ENCODE measurements at regions not wholly inside any gene's neighbourhood (a gene's known extent, or its start where the extent isn't known, plus 50 kb on each side); places are given as distances from the start of the nearest gene placed in this dataset.

- no peak for DNase-seq (ENCODE audit: low read depth)
Observed at GRCh38 chr14:80379035-80379434, 167.7 kb upstream of the DIO2 start.

DNA sequence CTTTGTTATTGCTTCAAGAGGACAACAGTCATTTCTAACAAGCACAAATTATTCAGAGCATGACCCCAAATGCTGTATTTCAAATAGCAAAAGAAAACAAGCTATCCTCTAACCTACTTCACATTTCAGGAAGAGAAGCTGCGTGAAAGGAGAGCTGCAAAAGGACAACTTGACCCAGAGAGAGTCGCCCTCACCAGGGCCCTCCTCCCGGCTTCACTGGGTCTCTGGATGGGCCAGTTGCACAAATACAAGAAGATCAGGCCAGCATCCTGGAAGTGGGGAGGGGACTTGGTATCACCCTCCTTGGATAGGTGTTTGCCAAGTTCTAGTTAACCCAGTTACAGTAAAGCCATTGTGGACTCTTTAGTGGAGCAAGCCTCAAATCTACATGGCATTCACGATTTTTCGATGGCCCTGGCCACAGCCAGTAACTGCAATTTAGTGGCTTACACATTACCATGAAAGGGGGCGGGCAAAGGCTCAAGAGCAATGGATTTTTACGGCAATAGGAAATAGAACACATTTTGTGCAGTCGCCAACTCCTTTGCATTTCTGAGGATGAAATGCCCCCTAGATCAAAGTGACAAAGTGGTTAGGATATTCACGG, 166.9 kb upstream of the DIO2 start:
- DNase-seq (ENCODE audit: low read depth): no peak

DNA sequence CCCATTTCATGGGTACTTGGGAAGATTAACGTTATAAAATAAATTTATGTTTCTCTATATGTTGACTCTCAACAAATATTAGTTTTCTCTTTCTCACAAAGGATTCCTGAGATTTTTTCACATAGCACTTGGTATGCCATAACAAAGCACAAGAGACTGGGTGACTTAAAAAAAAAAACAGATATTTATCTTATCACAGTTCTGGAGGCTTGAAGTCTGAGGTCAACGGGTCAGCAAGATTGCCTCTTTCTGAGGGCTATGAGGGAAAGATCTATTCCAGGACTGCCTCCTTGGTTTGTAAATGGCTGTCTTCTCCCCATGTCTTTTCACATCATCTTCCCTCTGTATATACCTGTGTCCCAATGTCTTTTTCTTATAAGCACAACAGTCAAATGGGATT, 153.5 kb upstream of the DIO2 start:
- no peak for DNase-seq (ENCODE audit: low read depth)

GRCh38 chr14:80364274-80364673, 153.0 kb upstream of the DIO2 start:
- peak; percentile 47 for DNase-seq (ENCODE audit: low read depth)

DNA sequence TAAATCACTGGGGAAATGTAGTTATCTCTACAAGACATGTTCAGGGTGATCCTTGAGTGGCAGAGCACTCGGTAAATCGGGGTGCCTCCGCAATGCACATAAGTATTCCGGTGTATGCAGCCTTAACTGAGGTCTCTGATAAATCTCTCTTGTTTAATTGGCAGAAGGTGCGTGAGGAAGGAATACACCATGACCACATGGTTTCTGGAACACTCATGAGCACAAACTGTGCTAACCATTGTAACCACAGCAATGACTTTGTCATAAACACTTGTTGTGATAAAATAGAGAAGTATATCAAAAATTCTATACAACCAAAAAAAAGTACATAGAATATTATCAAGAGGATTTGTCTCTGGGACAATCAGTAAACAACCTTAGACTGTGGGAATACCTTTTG, 146.8 kb upstream of the DIO2 start:
- peak; percentile 91 for DNase-seq (ENCODE audit: low read depth)

- peak; percentile 18 for DNase-seq (ENCODE audit: low read depth)
Observed at GRCh38 chr14:80356413-80356812, 145.1 kb upstream of the DIO2 start.

GRCh38 chr14:80354860-80355581, 143.7 kb upstream of the DIO2 start:
- DNase-seq (ENCODE audit: low read depth): no peak

DNA sequence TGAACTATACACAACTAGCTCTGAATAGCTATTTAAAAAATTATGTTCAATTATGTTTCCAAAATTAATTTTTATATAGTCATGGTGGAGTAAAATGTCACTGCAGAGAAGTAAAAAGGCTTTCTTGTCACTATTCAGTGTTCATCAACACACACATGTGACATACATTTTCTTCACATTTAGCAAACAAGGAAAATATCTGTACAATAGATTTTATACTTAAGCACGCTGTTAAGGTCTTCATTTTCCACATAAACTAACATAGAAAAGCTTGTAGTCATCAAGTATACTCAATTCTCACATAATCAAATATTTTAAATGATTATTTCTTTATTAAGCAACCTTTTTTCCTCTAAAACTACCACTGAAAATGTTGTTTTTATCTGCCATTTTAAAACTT, 141.2 kb upstream of the DIO2 start:
- no peak for DNase-seq (ENCODE audit: low read depth)

DNA sequence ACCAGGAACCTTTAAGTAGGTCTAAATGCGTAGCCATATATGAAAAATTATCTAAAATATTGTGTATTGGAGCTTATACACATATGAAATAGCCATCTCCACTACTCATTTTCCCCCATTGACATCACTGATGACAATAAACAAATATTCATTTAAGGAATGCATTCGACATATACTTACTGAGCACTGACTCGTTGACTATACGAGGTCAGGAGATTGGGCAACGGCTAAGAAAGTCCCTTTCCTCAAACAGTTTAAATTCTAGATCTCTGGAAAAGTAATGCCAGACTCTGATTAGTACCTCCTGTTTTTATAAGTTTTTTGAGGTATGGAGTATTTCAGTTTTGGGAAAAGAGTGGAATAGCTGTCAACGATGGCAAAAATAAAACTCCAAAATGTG, 139.4 kb upstream of the DIO2 start:
- no peak for DNase-seq (ENCODE audit: low read depth)

- no peak for DNase-seq (ENCODE audit: low read depth)
Observed at GRCh38 chr14:80346395-80346794, 135.1 kb upstream of the DIO2 start.

DNA sequence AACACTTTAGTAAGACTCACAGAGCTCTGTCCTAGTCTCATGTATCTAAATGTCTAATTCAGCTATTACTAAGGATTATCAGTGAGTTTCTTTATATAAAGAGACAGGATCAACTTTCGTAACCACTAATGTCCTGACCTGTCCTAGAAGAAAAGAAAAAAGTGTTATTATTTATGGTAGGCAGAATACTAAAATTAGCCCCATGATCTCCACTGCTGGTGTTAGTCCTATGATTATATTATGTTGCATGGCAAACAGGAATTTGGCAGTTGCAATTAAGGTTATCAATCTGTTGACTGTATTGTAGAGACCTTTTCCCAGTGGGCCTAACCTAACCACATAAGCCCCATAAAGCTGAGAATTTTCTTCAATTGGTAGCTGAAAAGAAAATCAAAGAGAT, 132.9 kb upstream of the DIO2 start:
- DNase-seq (ENCODE audit: low read depth): no peak

DNA sequence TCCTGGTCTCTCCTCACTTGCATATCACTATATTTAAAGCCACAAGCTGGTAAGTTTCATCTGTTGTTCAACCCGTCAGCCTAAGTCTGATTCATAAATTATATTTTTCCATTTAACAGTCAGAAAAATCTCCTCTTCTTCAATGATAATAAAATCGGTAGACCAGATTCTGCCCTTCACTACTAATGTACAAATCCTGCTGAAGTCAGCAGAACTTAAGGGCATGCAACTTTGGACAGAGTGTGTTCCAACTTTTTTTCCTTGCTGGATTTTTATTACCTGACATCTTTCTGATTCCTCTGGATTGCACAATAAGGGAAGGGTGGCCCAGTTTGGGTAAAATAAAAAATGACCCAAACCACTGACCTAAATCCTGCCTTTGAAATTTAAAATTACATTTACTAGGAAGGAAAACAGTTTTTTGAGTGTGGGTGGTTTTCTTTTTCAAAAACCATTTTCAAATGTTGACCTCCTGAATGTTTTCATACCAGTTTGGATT, 125.4 kb upstream of the DIO2 start:
- no peak for DNase-seq (ENCODE audit: low read depth)

- DNase-seq (ENCODE audit: low read depth): no peak
Observed at GRCh38 chr14:80325688-80326087, 114.4 kb upstream of the DIO2 start.

DNA sequence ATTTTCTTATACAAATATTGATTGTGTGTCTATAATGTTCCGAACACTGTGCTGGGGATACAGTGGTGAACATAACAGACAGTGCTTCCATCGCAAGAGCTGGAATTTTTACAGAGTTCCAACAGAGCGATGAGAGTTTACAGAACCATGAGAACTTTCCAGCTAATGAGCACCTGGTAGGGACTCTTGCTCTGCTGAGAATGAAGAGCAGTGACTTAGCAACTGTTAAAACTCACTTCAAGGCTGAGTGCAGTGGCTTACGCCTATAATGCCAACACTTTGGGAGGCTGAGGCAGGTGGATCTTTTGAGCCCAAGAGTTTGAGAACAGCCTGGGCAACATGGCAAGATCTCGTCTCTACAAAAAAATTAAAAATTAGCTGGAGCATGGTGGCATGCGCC, 113.8 kb upstream of the DIO2 start:
- no peak for DNase-seq (ENCODE audit: low read depth)

DNA sequence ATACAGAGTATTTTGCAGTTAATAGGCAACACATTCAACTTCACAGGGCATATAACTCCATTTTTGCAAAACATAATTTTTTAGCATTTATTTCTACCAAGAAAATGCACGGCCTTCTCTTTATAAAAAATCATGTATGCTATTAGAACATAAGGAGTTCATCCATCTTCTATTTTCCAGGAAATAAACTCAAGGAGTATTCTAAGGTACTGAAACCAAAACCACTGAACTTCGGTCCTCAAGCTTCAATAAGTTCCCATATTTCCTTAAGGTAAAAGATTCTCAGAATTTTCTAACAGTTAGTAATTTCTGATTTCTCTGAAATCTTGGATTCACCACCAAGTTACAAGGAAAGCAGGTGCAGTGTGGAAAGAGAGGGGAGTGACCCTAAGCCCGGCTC, 113.3 kb upstream of the DIO2 start:
- no peak for DNase-seq (ENCODE audit: low read depth)

DNA sequence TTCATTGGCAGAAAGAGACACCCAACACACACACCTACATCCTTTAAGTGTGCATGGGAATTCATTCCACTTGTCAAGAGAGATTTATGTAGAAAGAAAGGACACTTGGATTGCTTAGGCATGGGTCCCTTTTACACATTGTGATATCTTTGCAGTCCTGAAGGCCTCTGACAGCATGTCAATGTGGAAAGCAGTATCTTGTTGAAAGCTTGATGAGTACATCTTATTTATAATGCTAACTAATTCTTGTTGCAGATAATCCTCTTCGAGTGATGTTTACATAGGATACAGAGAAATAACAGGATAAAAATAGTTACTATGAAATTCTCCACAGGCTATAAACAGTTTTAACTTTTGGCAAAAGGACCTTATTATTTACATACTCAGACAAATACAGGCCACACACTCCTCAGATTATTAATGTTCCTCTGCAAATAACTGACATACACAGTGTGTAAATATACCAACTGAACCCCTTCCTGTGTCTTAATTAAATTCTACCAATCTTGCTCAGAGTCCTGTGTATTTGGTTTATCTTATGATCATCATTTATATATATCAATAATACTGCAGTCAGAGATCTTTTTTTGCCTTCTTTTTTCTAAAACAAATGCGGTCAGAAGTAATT, 111.8 kb upstream of the DIO2 start:
- DNase-seq (ENCODE audit: low read depth): no peak

GRCh38 chr14:80316441-80316840, 105.1 kb upstream of the DIO2 start:
- DNase-seq (ENCODE audit: low read depth): no peak

DNA sequence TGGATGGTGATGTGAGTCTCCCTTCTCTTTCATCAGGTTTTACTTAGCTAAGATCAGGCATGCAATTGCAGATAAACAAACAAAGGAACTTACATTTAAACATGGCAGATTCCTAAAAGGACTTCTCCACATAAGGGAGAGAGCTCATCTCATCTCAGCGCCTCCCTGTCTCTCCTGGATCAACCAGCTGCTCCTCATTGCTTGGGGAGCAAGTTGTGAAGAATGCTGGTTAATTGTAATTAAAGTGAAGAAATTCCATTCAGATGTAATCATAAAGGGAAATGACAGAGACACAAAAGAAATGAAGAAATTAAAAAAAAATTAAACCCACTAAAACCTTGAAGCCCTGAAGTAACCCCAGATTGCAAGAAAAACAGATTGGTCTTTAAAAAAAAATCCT, 104.4 kb upstream of the DIO2 start:
- no peak for DNase-seq (ENCODE audit: low read depth)

DNA sequence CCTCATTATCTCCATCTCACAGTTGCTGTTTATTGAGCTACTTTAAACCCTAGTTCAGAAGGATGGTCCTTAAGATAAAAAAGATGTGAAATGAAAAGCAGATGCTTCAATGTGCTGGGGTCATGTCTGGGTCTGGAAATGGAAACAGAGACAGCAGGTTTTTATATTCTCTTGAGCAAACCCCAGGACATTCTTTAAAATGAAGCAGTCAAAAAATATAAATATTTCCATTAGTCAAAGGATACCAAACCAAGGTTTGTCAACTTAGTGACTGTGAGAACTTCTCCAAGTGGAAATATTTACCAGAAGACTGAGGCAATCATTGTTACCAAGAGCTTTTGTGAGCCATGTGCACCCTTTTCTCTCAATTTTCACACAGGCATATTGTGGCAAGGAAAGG, 102.5 kb upstream of the DIO2 start:
- DNase-seq (ENCODE audit: low read depth): no peak

DNA sequence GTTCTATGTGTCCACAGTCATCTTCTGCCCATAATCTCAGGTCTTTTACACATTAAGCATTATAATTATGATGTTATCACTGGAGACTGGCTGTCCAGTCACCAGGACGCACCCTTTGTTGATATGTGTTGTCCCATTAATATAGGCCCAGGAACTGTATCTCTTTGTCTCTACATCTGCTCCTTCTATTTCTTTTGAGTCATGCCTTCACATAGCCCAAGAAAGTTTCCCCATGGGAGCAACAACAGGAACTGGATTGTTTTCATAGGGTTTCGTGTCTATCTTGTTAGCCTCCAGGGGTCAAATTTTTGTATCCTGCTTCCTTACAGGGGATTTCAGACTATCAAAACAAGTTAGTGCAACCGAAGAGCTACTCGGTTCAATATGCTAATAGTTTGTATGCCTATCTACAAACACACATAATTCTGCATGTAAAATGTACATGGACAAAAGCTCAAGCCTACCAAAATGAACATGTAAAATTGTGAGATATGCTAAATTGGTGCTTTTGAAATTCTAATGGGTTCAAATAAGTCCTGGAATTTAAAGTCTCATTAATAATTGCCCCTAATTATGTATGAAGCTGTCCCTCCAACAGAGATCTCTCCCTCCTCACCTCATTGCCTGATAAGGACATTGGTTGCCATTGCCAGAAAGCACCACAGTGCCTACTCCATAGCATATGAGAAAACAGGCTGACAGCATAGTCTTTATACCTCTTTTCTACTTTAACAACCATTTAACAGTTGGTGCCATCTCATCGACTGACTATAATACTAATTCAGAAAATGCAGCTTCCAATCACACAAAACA, 99.8 kb upstream of the DIO2 start:
- DNase-seq (ENCODE audit: low read depth): no peak

- peak; percentile 88 for DNase-seq (ENCODE audit: low read depth)
Observed at GRCh38 chr14:80304125-80304766, 92.9 kb upstream of the DIO2 start.

DNA sequence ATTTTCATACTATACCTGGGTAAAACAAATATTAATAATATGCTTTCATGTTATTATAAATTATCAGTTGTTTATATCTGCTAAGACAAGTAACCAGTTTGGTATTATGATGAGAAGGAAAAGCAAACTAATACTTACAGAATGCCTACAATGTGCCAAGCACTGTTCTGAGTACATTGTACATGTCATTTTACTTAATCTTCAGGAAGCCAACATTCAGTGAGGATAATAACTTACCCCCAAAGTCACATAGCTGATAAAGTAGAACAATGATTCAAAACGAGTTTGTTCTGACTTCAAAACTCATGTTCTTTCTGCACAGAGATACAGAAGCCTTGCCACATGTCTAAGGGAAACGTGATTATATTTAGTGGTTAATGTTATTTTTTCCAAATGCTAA, 89.0 kb upstream of the DIO2 start:
- DNase-seq (ENCODE audit: low read depth): peak; percentile 68
